A673 (cell line): ENCODE measurements at regions not wholly inside any gene's neighbourhood (a gene's known extent, or its start where the extent isn't known, plus 50 kb on each side); places are given as distances from the start of the nearest gene placed in this dataset.

Experiments
- BruUV-seq: library from RNA; stranded (reverse); fragments of 400-500 nt; replicated peaks from 2 replicates; lab custom pipeline; 2021; lab: Mats Ljungman, UMichigan
- CTCF ChIA-PET: fragments of 300-600 bp; sonication (Branson Sonifier 250); formaldehyde crosslinking; loops from one replicate; lab custom pipeline; 2022; ENCODE audit warnings: antibody characterized with exemption; lab: Charles Lee
- POLR2A ChIA-PET: fragments of 300-600 bp; sonication (Branson Sonifier 250); formaldehyde crosslinking; loops from one replicate; lab custom pipeline; 2022; ENCODE audit warnings: antibody characterized with exemption; ENCODE audit not compliant: low non-redundant PET; lab: Charles Lee
- DNase-seq: peaks from one replicate; pipeline ENCODE4 v3.0.0-alpha.2; 2015; ENCODE audit warnings: low spot score
- H3K27ac ChIP-seq: fragments of 200-600 bp; sonication (generic); 2 replicates; pipeline ENCODE4 v1.5.1; 2016; ENCODE audit warnings: mixed run types, low read depth, mild to moderate bottlenecking, mixed read lengths, antibody characterized with exemption, low read length; ENCODE audit not compliant: poor library complexity, severe bottlenecking
- H3K27me3 ChIP-seq: fragments of 200-600 bp; sonication (generic); replicated peaks from 2 replicates; pipeline ENCODE4 v1.6.1; 2017; ENCODE audit warnings: mixed run types, low read depth, mild to moderate bottlenecking, mixed read lengths, antibody characterized with exemption, low read length; ENCODE audit not compliant: insufficient read depth, poor library complexity
- H3K36me3 ChIP-seq: fragments of 200-600 bp; sonication (generic); 2 replicates; pipeline ENCODE4 v1.6.1; 2016; ENCODE audit warnings: mixed run types, mild to moderate bottlenecking, mixed read lengths, antibody characterized with exemption, low read length; ENCODE audit not compliant: insufficient read depth, poor library complexity, severe bottlenecking
- H3K4me1 ChIP-seq: fragments of 200-600 bp; sonication (generic); 2 replicates; pipeline ENCODE4 v1.6.1; 2017; ENCODE audit warnings: mixed run types, mild to moderate bottlenecking, mixed read lengths, antibody characterized with exemption, low read length; ENCODE audit not compliant: insufficient read depth, poor library complexity, severe bottlenecking
- H3K4me3 ChIP-seq: fragments of 200-600 bp; sonication (generic); 2 replicates; pipeline ENCODE4 v1.5.1; 2016; ENCODE audit warnings: low read depth, mixed run types, mild to moderate bottlenecking, mixed read lengths, low read length; ENCODE audit not compliant: poor library complexity, severe bottlenecking
- H3K9me3 ChIP-seq: fragments of 200-600 bp; sonication (generic); 2 replicates; pipeline ENCODE4 v1.6.1; 2016; ENCODE audit warnings: mixed run types, low read depth, mild to moderate bottlenecking, mixed read lengths, antibody characterized with exemption, low read length; ENCODE audit not compliant: poor library complexity, severe bottlenecking
- CTCF ChIP-seq: fragments of 300-800, 200-600 bp; sonication (generic); conservative IDR thresholded peaks from 2 replicates; pipeline ENCODE4 v1.5.1; 2017; ENCODE audit warnings: low read depth, mild to moderate bottlenecking, antibody characterized with exemption, low read length, moderate library complexity, mixed read lengths
- EZH2 ChIP-seq: fragments of 200-600 bp; sonication (generic); IDR thresholded peaks from 2 replicates; pipeline ENCODE4 v1.6.1; 2017; ENCODE audit warnings: borderline replicate concordance, low read depth, mild to moderate bottlenecking, mixed read lengths, antibody characterized with exemption, low read length; ENCODE audit not compliant: poor library complexity, severe bottlenecking
- intact Hi-C: fragments of 100-400 bp; cut with micrococcal nuclease; formaldehyde crosslinking; loops from one replicate; pipeline ENCODE4 v1.10.0; 2022; ENCODE audit not compliant: unreplicated experiment

- CTCF ChIA-PET, result no interaction called here
- intact Hi-C loops, result no loop called here
- no TSS peak for BruUV-seq
These were observed 74.7 kb upstream of the ROBO2 start for GRCh38 chr3:76965122-76965725.

DNA sequence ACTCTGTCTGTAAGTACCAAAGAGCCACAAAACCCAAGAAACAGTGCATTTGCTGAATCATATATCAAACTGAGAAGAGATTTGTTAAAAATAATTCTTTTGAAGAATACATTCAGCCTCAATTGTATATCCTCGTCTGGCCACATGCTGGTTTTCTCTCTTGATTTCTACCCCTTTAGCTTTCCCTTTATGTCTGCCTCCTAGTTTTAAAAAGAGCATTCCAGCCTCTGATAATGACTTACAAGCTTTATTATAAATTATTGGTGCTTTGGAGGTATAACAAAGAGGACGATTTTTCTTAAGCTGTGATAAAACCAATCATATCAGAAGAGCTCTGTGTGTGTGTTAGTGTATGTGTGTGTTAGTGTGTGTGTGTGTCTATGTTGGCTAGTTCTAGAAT lies 70.4 kb upstream of the ROBO2 start:
- no peak overlapping the region for H3K27ac ChIP-seq
- ChIA-PET CTCF (no interaction called here), POLR2A (no interaction called here)
- BruUV-seq, result no TSS peak
- no peak overlapping the region for H3K4me3 ChIP-seq
- no peak for TF ChIP-seq CTCF
- no peak for TF ChIP-seq EZH2
- H3K4me1 ChIP-seq, result no peaks in the 10 kb centered on the region
- intact Hi-C loops, result no loop called here
- H3K36me3 ChIP-seq, result no peaks in the 10 kb centered on the region
- H3K27me3 ChIP-seq, result no peaks in the 10 kb centered on the region
- H3K9me3 ChIP-seq, result no peaks in the 10 kb centered on the region
- no peak for DNase-seq

More at GRCh38 chr3:76965122-76965725, 74.7 kb upstream of the ROBO2 start:
- POLR2A ChIA-PET, result no interaction called here
- DNase-seq, result no peak
- Histone ChIP-seq H3K4me3 (no peak overlapping the region), H3K27ac (no peak overlapping the region), H3K4me1 (no peaks in the 10 kb centered on the region), H3K9me3 (no peaks in the 10 kb centered on the region), H3K36me3 (no peaks in the 10 kb centered on the region), H3K27me3 (no peaks in the 10 kb centered on the region)
- TF ChIP-seq CTCF (no peak), EZH2 (no peak)

- Histone ChIP-seq H3K4me3 (no peak overlapping the region), H3K27me3 (no peaks in the 10 kb centered on the region), H3K9me3 (no peaks in the 10 kb centered on the region), H3K27ac (no peak overlapping the region), H3K36me3 (no peaks in the 10 kb centered on the region), H3K4me1 (no peaks in the 10 kb centered on the region)
- DNase-seq, result no peak
- BruUV-seq, result no TSS peak
- intact Hi-C loops, result no loop called here
- ChIA-PET POLR2A (no interaction called here), CTCF (no interaction called here)
- TF ChIP-seq CTCF, result no peak
- TF ChIP-seq EZH2, result no peak
These were observed 69.8 kb upstream of the ROBO2 start for GRCh38 chr3:76969996-76970615.
